ENCODE measurements at regions not wholly inside any gene's neighbourhood (a gene's known extent, or its start where the extent isn't known, plus 50 kb on each side); places are given as distances from the start of the nearest gene placed in this dataset.

GRCh38 chr7:17434191-17434590, 135.7 kb downstream of the AHR start:
- no peak for TF ChIP-seq ZNF124 (CRISPR knock-in tag; IDR thresholded peaks at IDR 0.05)
- TF ChIP-seq CREB1 (IDR thresholded peaks at IDR 0.05) = no peak
- no peak for TF ChIP-seq CREB1 (CRISPR knock-in tag; IDR thresholded peaks at IDR 0.05)

Measured in HepG2 (cell line).